TTC549 (cell line): ENCODE measurements at regions not wholly inside any gene's neighbourhood (a gene's known extent, or its start where the extent isn't known, plus 50 kb on each side); places are given as distances from the start of the nearest gene placed in this dataset.

Source experiments
- FAIRE-seq: peaks from 2 replicates; lab custom pipeline; 2012; peaks lifted over from hg19 to GRCh38; lab: Jason Lieb, UNC

DNA sequence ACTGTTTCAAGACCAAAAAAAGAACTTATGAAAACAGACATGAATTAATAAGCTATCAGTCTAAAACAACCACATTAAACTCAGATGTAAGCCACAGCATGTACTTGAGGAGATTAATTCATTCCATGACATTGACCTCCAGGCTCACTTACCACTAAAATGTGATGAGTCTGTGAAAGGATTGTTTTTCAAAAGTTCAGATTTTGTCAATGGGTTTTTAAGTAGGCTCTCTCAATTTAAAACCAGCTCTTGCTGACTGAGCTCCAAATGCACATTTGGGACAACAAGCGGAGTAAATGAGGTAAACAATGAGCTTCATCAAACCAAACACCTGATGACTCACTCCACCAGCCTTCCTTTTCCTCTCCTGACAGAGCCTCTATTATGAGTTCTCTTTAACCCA lies 197.0 kb downstream of the SIM1 start:
- no peak for FAIRE-seq

DNA sequence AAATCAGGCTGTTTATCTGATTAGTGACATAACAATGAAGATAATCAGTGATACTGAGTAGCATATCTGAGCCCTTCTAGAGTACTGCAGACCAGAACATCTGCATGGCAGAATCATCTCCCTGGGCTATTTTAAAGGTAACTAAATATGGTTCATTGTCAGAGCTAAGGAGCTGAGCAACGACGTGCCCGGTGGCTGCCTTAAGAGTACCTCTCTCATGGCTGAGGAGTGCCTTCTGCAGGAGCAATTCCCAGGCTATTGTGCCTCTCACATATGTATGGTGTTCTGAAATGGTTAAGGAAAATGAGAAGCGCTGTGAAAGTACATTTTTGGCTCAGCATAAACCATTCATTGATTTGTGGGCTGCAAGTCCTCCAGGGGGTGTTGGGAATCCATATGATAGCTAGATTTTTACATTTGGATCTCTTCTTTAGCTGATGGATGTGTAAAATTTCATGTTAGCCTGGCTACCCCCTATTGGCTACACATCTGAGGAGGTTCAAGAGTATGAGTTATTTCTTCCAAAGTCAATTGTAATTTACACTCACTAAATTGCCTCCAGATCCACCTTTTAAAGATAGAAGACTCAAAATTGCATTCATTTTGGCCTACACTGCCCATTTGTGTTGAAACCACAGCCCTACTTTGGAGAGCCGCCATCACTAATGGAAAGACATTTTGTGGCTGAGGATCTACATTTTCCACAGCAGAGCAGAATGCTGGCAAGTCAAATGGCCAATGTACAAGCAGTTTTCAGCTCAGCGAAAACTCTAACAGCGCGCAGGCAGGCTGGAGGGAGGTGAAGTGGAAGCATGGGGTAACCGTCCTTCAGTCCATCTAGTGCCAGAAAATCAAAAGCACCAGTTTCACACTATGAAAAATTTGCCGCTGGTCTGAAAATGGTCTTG lies 198.0 kb downstream of the SIM1 start:
- FAIRE-seq, result no peak

DNA sequence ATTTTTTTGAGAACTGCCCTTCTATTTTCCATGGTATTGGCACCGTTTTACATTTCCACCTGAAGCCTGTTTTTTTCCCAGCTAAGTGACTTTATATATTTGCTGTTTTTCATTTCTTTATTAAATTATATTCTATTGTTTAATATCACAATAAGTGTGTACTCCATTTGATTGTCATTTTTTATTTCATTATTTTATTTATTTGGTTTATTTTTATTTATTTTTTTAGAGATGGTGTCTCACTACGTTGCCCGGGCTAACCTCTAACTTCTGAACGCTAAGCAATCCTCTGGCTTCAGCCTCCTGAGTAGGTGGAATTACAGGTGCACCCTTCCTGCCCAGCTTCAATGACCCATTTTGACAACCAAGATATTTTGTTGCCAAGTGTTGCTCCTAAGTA lies 202.6 kb downstream of the SIM1 start:
- no peak for FAIRE-seq

DNA sequence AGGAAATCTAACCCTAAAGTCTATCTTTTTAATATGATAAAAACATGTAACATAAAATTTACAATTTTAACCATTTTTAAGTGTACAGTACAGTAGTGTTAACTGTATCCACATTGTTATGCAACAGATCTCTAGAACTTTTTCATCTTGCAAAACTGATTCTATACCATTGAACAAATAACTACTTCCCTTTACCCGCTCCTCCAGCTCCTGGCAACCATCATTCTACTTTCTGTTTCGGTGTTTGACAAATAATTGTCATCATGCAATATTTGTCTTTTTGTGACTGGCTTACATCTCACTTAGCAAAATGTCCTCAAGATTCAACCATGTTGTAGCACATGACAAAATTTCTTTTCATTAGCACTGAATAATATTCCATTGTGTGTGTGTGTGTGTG lies 203.2 kb downstream of the SIM1 start:
- no peak for FAIRE-seq

- FAIRE-seq, result no peak
Measured at GRCh38 chr6:100260584-100260983, 204.1 kb downstream of the SIM1 start.

GRCh38 chr6:100259865-100260264 lies 204.9 kb downstream of the SIM1 start:
- no peak for FAIRE-seq

GRCh38 chr6:100258752-100259151 lies 206.0 kb downstream of the SIM1 start:
- FAIRE-seq, result no peak

DNA sequence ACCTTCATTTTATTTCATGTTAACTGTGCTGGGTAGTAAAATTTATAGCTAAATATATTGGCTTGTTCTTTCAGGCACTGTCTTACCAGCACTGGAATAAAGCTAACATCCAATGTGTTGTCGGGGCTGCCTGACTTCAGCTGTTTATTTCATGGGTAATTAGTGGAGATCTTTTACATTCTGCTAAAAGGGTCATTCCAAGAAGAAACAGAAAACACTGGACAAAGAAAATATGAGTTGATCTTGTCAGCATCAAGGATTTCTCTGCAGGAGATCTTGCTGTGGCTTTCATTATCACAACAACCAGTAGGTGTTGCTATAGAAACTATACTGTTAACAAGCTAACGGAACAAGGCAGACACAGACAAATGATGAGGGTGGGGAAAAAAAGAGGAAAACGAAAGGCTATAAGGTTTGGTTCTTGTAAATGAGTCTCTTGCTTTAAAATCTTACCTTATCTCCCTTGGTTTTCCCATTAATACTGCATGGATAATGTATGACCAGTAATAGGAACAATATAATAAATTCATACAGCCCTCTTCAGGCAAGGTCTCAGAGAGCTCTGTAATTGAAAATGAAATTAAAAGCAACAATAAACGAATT lies 206.8 kb downstream of the SIM1 start:
- FAIRE-seq, result no peak

GRCh38 chr6:100255701-100256100 lies 209.0 kb downstream of the SIM1 start:
- FAIRE-seq, result no peak

DNA sequence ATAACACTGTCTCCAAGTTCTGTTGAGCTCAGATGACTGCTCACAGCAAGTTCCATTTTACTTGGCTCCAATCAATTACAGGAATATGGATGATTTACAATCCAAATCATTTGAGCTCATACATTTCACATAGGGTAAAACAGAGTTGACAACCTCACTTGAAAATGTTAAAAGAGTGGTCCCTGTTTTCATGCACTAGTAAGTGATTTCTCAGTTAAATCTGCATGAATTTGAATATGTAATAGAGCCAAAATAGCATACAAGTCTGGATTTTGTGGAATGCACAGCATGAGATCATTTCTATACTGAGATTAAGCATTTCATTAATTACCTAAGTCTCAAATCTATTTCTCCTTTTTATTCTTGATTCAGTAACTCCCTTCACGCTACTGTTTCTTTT lies 217.6 kb downstream of the SIM1 start:
- no peak for FAIRE-seq

DNA sequence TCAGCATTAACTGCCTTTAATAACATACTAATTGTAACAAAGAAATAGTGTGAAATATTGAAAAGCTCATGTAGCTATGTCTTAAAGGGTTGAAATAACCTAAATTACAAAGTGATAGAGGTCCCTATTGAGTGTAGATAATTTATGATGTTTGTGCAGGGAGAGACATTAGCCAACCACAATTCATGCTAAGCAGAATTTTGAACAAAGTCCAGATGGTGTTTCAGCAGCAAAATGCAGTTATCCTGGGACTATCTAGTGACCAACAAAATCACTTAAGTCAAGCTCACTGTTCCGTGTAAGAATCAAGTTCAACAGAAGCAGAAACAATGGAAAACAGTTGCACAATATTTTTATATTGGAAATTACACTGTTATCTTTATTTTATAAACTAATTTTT lies 218.5 kb downstream of the SIM1 start:
- no peak for FAIRE-seq

GRCh38 chr6:100240798-100241197 lies 223.9 kb downstream of the SIM1 start:
- no peak for FAIRE-seq

- no peak for FAIRE-seq
Measured at GRCh38 chr6:100237821-100238220, 226.9 kb downstream of the SIM1 start.

DNA sequence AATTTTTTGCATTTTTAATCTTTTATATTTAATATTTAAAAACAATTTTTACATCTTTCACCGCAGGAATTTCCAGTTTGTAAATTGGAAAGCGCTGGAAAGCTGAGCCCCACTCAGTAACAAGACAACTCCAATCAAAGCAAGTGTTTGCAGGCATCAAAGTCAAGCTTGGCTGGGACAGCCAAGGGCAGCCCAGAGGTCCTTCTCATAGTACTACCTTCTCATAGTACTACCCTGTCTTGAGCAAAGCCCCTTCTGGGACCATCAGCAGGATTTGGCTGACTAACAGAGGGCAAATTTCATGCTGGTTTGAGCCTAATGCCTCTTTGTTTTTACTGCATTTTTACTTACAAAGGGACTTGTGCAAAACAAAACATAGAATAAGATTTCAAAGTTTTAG lies 228.3 kb downstream of the SIM1 start:
- no peak for FAIRE-seq

- no peak for FAIRE-seq
Measured at GRCh38 chr6:100235631-100236030, 229.1 kb downstream of the SIM1 start.

- FAIRE-seq, result no peak
Measured at GRCh38 chr6:100234625-100235024, 230.1 kb downstream of the SIM1 start.

DNA sequence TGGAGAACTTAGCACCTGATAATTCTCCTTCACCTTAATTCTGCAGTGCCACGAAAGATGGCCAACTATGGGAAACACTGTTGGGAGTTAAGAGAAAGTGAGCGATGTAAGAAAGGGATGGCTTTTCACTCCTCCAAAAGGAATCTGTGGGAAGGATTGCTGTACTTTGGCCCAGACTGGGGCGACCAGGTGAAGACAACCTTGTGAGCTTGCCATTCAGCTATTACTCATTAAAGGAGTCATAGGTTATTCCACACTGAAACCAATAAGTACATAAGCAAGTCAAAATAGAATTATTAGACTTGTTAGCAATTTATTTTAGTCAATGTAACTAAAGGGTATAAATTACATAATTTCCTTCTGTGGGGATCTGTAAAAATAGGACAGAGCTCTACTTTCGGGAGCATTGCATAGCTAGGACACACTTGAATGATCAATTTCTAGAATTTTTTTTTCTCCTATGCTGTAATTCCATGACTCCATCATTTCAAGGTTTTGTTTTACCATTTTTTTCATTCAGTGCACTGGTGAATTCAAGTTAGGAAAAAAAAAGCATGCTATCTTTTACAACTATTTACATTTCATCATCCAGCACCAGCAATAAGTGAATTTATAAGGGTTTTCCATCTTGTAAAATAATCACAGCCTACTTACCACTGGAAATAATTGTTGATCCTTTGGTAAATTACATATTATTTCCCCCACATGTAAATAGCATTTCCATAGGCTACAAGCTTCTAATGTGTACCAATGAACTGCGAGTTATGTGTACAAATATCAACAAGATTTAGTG lies 231.7 kb downstream of the SIM1 start:
- FAIRE-seq, result no peak

GRCh38 chr6:100230953-100231316 lies 233.8 kb downstream of the SIM1 start:
- no peak for FAIRE-seq

GRCh38 chr6:100230115-100230952 lies 234.4 kb downstream of the SIM1 start:
- FAIRE-seq, result no peak

DNA sequence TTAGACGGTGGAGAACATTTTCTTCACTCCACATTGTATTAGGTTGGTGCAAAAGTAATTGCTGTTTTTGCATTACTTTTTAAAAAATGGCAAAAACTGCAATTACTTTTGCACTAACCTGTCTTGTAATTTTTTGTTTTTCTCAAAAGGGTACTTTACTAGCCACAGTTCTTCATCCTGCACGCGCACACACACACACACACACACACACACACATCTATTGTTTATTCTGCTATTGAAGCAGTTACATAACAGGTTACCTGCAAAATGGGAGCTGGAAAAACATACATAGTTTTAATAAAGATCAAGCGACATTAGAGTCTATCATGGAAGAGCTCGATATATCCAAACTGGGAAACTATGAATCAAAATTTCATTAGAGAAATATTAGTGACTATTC lies 235.2 kb downstream of the SIM1 start:
- no peak for FAIRE-seq

- FAIRE-seq, result no peak
Measured at GRCh38 chr6:100228834-100229441, 234.9 kb upstream of the MCHR2 start.

DNA sequence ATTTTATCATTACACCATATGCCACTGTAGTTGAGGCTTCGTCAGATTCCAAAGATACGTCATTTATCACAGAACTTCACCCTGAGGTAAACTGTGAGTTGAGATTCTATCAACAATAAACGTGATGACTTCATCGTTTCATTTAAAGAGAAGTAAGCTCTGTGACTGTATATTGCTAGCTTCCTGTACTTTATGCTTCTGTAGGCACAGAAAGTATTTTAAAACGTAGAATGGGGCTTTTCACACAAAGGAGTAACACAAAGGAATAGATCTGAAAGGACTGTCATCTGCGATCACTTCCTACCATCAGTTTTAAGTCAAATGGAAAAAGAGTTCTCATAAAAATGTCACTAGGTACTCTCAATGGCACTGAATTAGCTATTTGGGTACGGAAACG lies 234.4 kb upstream of the MCHR2 start:
- FAIRE-seq, result no peak
